UCSD-AML1 (cell line): ENCODE measurements at regions not wholly inside any gene's neighbourhood (a gene's known extent, or its start where the extent isn't known, plus 50 kb on each side); places are given as distances from the start of the nearest gene placed in this dataset.
"Not testable (repeated sequence)": the region's sequence is repeated elsewhere in the genome, so short reads cannot be mapped to it uniquely, and the experiment has no call there.

Experiments
- DNase-seq: peaks from one replicate; lab custom pipeline; 2025; ENCODE audit not compliant: unreplicated experiment; lab: John Stamatoyannopoulos, UW

DNA sequence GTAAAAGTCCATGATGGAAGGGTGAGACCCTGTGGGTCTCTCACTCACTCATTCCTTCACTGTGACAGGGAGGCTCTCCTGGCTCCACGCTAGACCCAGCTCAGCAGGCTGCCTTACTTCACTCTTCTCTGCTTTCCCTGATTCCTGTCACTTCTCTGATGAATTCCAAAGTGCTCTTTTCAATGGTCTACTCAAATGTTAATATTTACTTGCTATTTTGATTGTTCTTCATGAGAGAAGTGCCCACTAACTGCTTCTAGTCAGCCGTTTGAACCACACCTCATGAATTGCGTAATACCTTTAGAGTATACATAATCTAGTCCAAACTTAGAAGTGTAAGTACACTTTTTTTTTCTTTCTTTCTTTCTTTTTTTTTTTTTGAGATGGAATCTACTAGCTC lies 1350.2 kb upstream of the RAG2 start:
- DNase-seq, result no peak

DNA sequence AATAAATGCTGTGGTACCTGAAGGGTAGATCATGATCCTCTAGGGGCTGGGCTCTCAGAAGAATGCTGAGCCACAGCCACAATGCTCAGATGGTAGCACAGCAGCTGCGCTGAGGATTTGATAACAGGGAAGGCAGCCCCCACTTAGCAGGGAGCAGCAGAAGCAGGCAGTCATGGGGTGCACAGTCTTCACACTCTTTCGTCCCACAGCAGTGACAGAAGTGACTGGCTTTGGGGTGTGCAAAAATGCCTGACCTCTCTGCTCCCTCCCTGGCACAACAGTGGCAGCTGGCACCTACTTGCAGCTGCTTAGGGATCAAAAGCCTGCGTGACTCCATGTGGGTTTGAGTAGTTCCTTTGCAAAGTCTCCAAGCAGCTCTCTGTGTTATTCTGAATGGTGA lies 1349.8 kb upstream of the RAG2 start:
- DNase-seq, result no peak

DNA sequence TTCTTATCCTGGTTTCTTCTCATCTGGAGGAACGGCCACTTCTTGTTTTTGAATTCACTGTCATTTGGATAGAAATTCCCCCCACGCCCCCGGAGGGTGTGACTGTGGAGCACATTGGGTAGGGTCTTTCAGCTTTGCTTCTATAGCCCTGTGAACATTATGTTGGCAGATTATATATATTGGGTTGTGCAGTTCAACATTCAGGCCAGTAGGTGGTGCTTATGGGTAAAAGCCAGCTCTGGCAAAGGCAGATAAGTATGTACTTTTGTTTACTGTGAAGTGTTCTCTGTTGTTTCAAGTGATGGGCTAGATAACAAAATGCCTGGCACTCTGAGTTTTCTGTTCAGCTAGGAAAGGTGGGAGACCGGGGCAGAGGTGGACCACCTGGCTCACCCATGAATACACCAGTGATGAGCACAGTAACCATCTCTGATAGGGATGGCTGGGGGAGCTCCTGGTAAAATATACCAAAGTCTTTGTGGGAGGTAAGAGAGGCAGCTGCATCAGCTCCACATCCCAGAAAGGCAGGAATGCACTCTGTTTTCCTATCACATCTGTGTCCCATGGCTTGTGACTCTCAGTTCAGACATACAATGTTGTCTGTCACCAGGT lies 1348.2 kb upstream of the RAG2 start:
- DNase-seq, result peak; percentile 11

DNA sequence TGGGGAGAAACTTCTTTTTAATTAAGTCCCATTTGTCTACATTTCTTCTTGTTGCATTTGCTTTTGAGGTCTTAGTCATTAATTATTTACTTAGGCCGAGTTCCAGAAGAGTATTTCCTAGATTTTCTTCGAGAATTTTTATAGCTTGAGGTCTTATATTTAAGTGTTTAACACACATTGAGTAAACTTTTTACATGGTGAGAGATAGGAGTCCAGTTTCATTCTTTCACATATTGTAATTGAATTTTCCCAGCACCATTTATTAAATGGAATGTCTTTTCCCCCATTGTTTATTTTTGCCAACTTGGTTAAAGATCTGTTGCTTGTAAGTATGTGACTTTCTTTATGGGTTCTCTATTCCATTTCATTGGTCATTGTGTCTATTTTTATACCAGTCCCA lies 1344.0 kb upstream of the RAG2 start:
- no peak for DNase-seq

DNA sequence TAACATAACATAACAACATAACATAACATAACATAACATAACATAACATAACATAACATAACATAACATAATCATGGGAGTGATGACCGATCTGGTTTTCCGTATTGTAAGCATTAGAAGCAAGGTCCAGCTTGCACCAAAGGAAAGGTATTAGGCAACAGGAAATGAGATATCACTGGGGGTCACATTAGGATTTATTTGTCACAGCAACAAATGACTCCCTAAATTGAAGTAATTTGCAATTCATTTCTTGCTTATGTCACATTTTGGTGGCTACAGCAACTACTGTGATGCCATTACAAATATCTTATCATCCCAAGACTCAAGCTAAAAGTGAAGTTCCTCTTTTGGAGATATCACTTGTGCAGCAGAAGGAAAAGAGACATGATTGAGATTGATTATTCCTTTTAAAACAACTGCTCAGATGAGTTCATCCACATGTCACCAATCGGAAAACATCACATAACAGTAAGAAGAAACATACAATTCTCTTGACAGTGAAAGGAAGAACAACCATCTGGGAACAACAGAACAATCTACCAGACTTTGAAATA lies 1331.1 kb upstream of the RAG2 start:
- DNase-seq, result no peak

DNA sequence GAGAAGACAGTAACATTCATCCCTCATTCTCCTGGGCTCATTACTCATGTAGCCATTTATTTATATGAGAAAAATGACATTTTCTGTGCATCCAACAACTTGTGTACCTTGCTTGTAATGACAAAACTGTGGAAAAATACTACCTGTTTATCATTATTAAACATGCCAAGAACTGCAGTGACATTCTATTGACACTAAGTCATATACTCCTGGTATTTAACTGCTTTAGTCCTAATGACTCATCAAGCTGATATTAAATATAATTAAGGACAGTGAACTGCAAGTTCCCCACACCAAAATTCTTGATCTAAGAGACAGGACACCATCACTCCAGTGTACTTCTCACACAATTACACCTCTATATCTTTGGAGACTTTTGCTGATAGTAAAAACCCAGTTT lies 1328.7 kb upstream of the RAG2 start:
- no peak for DNase-seq

DNA sequence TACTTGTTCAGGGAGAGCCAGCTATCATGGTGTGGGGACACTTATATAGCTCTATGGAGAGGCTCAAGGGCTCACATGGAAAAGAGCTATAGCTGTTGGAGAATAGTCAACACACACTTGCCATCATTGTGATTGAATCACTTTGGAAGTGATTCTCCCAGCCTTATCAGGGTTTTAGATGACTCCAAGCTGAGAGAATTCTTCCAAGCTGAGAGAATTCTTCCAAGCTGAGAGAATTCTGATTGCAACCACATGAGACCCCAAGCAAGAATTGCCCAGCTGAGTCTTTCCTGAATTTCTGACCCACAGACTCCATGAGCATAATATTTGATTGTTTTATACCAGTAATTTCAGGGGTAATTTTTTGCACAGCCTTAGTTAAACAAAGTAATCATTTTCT lies 1318.3 kb upstream of the RAG2 start:
- DNase-seq, result no peak

DNA sequence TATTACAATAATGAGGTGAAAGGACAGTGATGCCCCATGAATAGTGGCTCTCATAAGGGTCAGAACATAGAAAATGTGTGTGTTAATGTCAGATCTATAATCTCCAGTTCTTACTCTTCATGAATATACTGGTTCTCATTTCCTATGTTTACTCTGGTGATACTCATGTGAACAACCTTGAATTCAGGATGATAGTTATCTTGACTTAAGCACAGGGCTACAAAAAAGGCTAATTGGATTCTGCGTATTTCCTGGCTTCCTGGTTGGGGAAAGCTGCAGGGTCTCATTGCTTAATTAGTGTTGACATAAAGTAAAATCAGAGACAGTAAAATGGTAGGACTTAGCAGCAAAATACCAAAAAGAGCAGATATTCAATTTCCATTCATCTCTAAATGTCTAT lies 1316.8 kb upstream of the RAG2 start:
- DNase-seq, result no peak

DNA sequence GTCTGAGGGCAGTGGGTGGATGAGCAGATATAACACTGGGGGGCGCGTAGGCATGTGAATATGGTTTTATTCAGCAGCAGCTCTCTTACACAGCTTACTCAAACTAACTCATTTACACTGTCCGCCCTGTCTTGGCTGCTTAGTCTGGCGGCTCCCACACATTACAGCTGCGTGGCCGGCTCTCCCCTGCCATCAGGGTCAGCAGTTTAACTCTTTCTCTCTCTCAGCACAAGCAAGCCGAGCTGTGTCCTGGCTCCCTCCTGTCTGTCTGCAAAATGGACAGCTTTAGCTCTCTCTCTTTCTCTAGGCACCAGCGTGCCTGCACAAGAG lies 1310.1 kb upstream of the RAG2 start:
- no peak for DNase-seq

DNA sequence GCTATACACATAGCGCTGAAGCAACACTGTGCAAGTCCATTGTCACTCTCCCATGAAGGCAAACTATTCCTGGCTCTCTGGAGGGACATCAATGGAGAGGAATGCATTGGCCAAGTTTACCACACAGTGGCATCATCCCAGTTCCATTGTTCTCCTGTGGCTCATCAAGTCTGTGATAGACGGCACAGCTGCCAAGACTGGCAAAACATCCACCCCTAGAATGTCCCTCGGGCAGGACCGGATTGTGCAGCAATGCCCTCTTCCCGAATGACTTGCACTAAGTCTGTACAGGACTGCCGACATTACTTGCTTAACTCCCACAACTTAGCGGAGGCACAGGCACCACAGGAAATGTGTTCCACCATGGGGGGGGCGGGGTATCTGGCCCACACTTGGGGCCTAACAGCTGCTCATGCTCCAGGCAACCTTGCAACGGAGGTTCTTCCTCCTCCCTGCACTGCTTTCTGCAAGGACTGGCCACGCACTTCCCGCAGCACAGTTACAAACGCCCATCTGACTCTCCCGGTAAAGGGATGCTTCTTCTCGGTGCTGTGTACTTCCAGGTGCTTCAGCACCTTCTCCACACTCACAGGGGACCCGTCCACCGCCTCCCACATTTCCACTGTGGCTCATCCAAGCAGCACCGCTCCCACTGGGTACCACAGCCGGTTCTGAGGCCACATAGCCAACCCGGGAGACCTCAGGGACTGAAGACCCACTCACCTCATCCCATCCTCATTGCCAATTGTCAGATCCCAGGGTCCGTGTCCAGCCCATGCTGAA lies 1309.6 kb upstream of the RAG2 start:
- no peak for DNase-seq

DNA sequence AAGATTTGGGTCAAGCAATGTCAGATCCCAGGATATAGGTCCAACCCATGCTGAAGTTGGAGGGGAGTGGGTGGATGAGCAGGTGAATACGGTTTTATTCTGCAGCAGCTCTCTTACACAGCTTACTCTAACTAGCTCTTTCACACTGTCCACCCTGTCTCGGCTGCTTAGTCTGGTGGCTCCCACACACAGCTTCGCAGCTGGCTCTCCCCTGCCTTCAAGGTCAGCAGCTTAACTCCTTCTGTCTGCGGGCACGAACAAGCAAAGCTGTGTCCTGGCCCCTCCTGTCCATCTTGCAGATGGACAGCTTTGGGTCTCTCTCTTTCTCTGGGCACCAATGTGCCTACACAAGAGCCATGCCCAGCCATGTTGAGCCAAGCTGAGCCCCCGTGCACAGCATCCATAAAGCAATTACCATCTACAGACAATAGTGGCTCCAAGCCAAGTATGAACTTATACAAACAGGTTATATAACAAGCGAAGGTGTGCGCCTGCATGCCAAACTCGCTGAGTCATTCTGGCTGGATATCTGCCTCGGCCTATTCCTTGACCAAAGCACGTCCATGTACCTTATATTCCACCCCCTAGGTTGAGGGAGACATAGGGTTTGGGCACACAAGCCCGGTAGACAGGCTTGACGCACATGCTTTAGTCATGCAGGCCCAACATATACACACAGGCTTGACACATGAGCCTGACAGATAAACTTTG lies 1307.8 kb upstream of the RAG2 start:
- no peak for DNase-seq

DNA sequence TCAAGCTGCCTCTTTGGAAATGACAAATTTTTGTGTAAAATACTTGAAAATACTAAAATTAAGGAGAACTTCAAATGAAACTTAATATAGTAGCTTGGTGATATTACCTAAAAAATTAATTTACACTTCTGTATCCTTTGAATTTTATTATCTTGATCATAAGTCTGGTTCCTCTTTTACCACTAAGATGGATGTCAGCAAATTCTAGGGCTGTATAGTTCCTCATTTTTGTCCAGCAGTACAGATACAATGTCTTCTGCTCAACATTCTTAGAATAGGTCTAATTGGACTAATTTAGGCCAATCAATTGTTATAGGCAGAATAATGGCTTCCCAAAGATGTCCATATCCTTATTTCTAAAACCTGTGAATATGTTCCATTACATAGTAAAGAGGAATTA lies 1298.0 kb upstream of the RAG2 start:
- no peak for DNase-seq

DNA sequence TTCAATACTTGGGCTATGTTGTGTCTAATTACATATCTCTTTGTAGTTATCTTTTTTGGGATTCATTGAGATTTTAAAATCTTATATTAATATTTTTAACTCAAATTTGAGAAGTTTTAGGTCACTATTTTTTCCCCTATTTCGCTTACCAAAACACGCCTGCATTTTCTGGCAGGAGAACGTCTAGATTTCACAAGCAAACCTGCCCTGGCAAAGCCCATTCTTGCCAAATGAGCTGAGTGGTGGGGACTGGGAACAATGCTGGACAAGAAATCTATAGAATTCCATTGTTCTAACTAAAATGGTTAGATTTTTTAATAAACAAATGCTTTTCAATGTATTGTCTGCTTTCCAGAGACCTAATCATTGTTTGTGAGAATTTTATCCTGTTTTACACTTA lies 1283.7 kb upstream of the RAG2 start:
- no peak for DNase-seq

DNA sequence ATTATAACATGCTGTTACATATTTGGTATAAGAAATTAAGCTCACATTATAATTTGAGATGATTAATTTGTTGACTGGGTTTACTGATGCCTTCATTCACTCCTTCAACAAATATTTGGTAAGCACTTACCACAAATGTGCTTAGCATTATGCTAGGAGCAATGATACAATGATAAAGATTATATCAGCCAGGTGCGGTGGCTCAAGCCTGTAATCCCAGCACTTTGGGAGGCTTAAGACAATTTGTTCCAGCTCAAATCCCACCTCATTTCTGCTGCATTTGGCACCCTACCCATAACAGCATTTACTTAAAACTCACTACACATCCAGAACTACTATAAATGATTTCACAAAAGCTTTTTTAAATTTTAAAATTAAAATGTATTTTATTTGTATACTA lies 1263.6 kb upstream of the RAG2 start:
- DNase-seq, result no peak

DNA sequence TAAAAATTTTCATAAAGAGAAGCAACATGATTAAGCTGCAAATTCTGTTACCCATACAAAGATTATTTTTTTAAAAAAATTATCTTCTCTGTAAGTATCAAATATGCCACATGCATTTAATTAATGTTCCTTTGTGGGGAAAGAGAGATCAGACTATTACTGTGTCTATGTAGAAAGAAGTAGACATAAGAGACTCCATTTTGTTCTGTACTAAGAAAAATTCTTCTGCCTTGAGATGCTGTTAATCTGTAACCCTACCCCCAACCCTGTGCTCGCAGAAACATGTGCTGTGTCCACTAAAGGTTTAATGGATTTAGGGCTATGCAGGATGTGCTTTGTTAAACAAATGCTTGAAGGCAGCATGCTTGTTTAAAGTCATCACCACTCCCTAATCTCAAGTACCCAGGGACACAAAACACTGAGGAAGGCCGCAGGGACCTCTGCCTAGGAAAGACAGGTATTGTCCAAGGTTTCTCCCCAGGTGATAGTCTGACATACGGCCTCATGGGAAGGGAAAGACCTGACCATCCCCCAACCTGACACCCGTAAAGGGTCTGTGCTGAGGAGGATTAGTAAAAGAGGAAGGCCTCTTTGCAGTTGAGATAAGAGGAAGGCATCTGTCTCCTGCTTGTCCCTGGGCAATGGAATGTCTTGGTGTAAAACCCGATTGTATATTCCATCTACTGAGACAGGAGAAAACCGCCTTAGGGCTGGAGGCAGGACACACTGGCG lies 1260.9 kb upstream of the RAG2 start:
- not testable (repeated sequence) for DNase-seq

DNA sequence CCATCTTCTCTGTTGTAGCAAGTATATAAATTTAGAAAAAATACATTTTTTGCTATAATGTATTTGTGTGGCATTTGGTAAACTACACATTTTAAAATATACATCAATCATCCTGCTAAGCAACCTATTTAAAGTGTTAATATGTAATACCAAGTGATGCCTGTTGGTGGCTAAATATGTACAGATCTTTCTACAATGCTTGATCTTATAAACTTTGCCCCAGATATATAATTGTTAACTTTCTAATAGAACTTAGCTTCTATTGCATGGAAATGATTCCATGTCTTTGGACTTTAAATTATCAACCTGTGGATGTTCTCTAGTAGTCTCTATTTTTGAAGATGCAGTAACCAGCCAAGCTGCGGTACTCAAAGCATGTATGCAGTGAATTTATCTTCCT lies 1260.4 kb upstream of the RAG2 start:
- no peak for DNase-seq

DNA sequence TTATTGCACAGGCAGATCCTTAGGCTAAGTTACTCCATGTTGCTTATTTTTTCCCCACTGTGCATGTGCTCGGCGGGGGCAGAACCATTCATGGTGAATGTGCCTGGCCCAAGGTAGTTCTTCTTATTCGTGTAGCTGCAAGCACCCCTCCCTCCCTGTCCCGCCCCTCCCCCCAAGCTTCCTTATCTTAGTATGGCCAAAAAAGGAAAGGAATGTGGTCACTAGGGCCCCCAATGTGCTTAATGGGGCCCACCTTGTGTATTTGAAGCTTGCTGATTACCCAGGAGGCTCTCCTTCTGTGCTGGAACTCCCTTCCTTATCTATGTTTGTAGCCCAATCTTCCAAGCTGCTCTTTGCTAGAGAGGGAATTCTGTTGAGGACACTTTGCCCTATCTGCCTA lies 1259.7 kb upstream of the RAG2 start:
- DNase-seq, result no peak

DNA sequence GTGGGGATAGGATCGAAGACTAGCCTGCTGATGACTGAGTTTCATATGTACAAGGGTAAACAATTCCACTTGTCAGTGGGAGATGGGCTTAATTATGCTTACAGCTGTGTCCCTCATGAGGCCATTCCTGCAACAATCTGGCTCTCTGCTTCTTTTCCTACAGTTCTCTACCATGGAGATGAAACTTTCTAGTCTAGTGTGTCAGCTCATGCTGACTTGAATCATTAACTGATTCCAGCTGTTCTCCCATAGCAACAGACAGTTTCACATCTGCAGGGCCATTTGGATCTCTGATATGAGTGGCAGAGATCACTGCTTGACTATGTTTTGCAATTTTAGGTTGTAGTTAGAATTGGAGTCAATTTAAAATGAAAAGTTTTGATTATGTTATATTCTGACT lies 1251.7 kb upstream of the RAG2 start:
- no peak for DNase-seq

DNA sequence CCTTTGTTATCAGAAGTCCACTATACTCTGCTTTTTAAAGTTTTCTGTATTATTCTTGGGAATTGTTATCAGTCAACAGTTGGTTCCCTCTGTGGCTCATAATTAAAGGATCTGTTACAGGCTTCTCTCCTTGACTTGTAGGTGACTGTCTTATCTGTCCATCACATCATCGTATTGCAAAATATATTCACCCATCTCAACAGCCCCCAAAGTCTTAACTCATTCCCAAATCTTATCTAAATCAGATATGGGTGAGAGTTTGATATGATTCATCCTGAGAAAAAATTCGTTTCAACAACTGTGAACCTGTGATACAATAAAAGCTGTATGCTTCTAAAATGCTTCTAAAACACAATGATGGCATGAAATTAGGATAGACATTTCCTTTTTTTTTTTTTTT lies 1245.6 kb upstream of the RAG2 start:
- no peak for DNase-seq

DNA sequence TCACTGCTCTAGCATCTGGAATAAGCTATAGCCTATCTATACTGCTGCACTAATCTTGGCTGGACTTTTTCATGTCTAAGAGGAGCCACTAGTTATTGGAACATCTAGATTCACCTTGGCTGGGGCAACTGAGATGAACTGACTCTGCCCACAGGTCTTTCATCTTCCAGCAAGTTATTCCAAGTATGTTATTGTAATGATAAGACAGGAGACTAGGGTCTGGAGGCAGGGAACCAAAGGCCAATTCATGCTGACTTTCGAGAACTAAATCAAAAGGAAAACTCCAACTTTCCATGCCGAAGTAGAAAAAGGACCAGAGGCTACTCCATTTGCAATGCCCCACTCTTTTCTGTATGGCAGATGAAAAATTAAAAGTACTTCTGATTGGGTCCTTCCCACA lies 1243.0 kb upstream of the RAG2 start:
- no peak for DNase-seq

DNA sequence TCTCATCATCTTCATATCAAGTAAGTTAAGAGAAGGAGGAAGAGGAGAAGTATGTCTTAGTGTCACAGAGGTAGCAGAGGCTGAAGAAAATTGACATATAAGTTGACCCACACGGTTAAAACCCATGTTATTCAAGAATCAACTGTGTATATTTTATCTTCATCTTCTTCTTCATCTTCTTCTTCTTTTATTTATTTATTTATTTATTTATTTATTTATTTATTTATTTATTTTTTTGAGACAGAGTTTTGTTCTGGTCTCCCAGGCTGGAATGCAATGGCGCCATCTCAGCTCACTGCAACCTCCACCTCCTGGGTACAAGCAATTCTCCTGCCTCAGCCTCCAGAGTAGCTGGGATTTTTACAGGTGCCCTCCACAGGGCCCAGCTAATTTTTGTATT lies 1242.3 kb upstream of the RAG2 start:
- not testable (repeated sequence) for DNase-seq

DNA sequence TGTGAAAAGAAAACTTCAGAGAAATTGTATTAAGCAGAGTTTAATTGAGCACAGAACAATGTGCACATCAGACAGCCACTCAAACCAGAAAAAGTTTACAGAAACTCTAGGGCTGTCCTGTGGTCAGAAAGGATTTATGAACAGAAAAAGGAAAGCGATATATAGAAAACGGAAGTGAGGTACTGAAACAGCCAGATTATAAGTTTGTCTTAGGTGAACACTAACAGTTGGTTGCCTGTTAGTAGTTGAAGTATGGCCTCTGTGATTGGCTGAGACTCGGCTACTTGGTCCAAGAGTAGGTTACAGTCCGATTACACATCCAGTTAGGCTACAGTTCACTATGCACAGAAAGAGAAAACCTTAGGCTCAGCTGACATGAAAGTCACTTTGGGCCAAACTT lies 1232.5 kb upstream of the RAG2 start:
- DNase-seq, result no peak
